Activated CD8-positive, alpha-beta memory T cell treated with anti-CD3 and anti-CD28 coated beads, Interleukin-2, amount 50 U/mL, for 48 hours (primary cell): ENCODE measurements at regions not wholly inside any gene's neighbourhood (a gene's known extent, or its start where the extent isn't known, plus 50 kb on each side); places are given as distances from the start of the nearest gene placed in this dataset.

Experiments
- DNase-seq: peaks from one replicate; pipeline ENCODE4 v3.0.0-alpha.2; 2020

- no peak for DNase-seq
These were observed 79.8 kb downstream of the BARX1 start for GRCh38 chr9:93875330-93875729.

DNA sequence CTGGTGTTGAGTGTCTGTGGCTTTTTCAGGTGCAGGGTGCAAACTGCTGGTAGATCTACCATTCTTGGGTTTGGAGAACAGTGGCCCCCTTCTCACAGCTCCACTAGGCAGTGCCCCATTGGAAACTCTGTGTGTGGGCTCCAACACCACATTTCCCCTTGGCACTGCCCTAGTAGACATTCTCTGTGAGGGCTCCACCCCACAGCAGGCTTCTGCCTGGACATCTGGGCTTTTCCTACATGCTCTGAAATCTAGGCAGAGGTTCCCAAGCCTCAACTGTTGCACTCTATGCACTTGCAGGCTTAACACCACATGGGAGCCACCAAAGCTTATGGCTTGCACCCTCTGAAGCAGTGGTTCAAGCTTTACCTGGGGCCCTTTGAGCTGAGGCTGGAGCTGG lies 80.9 kb downstream of the BARX1 start:
- no peak for DNase-seq

- no peak for DNase-seq
These were observed 83.9 kb downstream of the BARX1 start for GRCh38 chr9:93871286-93871685.

DNA sequence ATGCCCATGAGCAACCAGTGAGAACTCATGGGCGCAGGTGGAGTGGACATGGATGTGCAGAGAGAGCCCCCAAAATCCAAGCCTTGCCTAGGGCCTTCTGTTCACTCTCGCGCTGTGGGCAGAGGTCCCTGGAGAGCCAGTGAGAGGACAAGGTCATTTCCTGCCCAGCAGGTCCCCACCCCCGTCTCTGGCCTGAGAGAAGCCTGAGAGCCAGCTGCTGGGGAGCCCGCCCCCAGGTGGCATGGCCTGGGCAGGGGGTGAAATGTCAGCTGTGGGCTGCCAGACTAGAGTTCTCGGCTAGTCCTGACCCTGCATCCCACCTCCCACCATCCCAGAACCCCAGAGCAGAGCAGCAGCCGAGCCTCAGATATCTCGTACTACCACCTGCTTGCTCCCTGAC lies 85.3 kb downstream of the BARX1 start:
- DNase-seq: no peak

- DNase-seq: no peak
These were observed 86.1 kb downstream of the BARX1 start for GRCh38 chr9:93869088-93869487.

GRCh38 chr9:93865716-93866115 lies 89.4 kb downstream of the BARX1 start:
- no peak for DNase-seq

GRCh38 chr9:93865245-93865644 lies 89.9 kb downstream of the BARX1 start:
- DNase-seq: no peak

- no peak for DNase-seq
These were observed 90.3 kb downstream of the BARX1 start for GRCh38 chr9:93864840-93865239.

DNA sequence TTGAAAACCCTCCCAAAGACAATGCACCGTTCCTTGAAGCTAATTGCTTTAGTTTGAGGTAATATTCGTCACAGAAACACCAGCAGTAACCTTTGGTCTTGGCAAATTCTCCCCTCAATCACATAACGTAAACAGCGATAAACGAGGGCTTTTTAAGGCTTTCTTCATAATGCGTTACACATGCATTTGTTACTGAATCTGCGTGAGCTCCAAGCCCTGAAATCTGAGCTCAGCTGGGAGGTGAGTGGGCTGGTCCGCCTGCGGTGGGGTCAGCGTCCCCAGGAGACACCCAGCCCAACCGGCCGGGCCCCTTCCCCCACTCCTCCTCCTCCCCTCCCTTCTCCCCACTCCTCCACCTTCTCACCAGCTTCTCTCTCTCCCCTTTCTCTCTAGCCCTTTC lies 91.1 kb downstream of the BARX1 start:
- no peak for DNase-seq

DNA sequence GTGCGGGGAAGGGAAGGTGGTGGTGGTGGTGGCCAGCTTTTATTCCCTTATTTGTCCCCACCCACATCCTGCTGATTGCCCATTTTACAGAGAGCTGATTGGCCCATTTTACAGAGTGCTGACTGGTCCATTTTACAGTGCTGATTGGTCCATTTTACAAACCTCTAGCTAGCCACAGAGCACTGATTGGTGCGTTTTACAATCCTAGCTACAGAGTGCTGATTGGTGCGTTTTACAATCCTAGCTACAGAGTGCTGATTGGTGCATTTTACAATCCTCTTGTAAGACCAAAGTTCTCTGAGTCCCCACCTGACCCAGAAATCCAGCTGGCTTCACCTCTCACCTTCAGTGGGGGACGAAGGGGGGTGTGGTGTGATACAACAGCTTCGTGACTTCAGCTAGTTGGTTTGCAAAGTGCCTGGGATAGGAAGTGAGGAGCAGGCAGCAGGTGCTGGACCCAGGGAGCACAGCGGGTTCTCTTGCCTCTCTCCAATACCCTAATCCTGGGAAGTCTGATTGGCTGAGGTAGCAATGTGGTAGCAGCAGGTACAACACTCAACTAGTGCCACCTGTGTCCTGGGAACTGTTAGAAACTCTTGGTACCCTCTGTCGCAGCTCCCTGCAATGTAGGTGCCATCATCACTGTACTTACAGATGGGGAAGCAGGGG lies 92.1 kb downstream of the BARX1 start:
- no peak for DNase-seq

- DNase-seq: no peak
These were observed 93.3 kb downstream of the BARX1 start for GRCh38 chr9:93861736-93862358.

DNA sequence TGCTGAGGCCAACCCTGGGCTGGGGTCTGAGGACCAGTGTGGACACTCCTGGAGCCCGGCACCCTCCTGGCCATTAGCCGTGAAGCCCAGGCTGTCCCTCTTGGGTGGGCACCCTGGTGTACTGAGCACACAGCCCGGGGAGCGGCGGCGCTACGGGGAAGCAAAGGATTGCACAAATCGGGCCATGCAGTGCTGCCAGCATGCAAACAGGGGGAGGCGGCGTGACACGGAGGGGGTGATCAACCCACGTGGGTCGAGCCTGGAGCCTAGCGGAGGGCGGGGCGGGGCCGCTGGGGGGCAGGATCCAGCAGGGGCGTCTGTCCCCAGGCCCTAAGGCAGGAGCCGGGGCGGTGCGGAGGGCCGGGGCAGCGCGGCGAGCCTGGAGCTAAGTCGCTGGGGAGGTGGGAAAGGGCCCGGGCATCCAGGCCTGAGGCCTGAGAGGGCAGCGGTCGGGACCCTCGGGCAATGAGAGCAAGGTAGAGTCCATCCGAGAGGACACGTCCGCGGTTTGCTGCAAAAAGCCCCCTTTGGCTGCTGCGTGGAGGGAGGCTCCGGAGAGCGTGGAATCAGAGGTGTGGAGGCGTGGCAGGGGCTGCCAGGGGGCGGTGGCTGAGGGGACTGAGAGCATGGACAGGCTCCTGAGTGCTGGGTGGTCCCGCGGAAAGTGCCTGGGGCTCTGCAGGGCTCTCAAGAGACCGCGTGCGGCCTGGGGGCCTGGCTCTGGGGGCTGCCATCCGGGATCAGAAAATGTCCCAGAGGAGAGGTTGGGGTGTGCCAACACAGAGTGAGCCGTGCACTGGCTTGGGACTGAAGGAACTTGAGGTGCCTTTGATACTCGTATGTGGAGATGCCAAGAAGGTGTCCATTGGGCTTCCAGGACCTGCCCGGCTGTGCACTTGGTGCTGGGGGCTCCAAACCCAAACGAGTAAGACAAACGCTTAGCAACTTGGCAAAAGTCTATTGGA lies 94.2 kb downstream of the BARX1 start:
- DNase-seq: no peak

- no peak for DNase-seq
These were observed 95.5 kb downstream of the BARX1 start for GRCh38 chr9:93859431-93860215.

- DNase-seq: no peak
These were observed 97.6 kb downstream of the BARX1 start for GRCh38 chr9:93857528-93857927.

GRCh38 chr9:93852728-93853127 lies 102.4 kb downstream of the BARX1 start:
- no peak for DNase-seq

GRCh38 chr9:93846349-93846748 lies 108.8 kb downstream of the BARX1 start:
- DNase-seq: no peak

- DNase-seq: no peak
These were observed 111.8 kb downstream of the BARX1 start for GRCh38 chr9:93843396-93843795.

- DNase-seq: no peak
These were observed 124.5 kb downstream of the BARX1 start for GRCh38 chr9:93830606-93831005.

- DNase-seq: no peak
These were observed 125.1 kb downstream of the BARX1 start for GRCh38 chr9:93830012-93830596.

DNA sequence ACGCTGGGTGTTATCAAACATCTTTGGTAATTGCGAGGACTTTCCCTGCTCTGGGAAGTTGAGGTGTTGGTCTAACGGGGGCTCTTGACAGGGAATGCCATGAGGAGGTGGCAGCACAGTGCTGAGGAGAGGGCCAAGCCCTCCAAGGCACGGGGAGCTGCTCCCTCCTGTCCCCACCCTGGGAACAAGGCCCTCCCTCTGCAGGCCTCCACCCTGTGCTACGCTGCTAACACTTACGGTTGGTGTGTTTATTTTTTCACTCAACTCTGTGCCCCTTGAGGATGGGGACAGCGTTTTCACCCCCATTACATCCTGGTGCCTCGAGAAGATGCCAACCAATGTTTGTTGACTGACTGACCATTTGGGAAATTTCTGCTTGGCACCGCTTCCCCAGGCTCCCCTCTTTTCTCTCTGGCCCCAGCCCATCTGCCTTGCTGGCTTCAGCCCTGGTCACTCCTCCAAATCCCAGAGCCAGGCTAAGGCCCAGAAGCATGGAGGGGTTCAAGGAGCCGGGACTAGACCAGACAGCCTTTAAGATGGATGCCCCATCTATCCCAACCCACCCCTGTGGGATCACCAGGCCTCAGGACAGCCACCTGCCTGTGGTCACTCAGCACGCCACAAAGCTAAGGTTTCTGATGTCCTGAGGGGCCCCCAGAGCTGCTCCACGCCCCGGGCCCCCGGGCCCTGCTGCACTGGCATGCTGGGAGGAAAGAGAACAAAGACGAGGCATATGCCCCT lies 125.7 kb downstream of the BARX1 start:
- DNase-seq: no peak

DNA sequence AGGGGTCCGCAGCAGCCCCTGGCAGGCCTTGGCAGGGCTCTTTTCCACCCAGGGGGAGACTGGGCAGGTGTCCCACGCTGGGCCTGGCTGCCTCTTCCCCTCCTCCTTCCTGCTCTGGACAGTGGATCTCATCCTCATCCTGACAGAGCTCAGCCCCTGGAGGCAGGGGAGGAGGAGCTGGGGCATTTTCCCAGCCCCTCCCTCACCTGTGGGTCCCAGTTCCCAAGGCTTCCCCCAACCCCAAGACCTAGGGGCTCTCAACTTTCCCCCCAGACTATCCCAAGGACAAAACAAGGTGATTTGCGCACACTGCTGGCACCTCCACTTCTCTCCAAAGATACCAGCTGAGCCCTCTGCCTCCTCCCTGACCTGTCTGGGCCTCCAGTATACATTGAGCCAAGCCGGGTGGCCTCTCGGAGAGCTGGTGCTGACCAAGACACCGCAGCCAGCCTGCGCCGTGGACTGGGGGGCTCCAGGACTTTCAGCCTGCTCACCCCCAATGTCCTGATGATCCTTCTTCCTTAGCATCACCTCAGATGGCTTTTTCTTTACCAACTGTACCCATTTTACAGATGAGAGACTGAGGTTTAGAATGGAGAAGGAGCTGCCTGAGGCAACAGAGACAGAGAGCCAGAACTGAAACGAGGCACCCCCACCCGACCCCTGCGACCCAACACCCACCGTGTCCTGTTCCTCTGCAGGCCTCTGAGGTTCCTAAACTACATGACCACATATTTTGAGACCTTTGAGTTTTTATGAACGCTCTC lies 126.6 kb downstream of the BARX1 start:
- no peak for DNase-seq
